COLO668 (cell line): ENCODE measurements at regions not wholly inside any gene's neighbourhood (a gene's known extent, or its start where the extent isn't known, plus 50 kb on each side); places are given as distances from the start of the nearest gene placed in this dataset.
"Not testable (repeated sequence)": the region's sequence is repeated elsewhere in the genome, so short reads cannot be mapped to it uniquely, and the experiment has no call there.

Source experiments
- DNase-seq: peaks from one replicate; lab custom pipeline; 2025; ENCODE audit not compliant: unreplicated experiment; lab: John Stamatoyannopoulos, UW

- no peak for DNase-seq
Observed at GRCh38 chr2:187075671-187076070, 226.7 kb upstream of the ZSWIM2 start.

- DNase-seq = no peak
Observed at GRCh38 chr2:187075199-187075635, 226.2 kb upstream of the ZSWIM2 start.

- no peak for DNase-seq
Observed at GRCh38 chr2:187058198-187058597, 209.2 kb upstream of the ZSWIM2 start.

GRCh38 chr2:187057466-187057865 is 208.5 kb upstream of the ZSWIM2 start:
- no peak for DNase-seq

GRCh38 chr2:187056416-187057334 is 207.7 kb upstream of the ZSWIM2 start:
- no peak for DNase-seq

- peak; percentile 12 for DNase-seq
Observed at GRCh38 chr2:187055463-187055862, 206.5 kb upstream of the ZSWIM2 start.

- no peak for DNase-seq
Observed at GRCh38 chr2:187054501-187055319, 205.7 kb upstream of the ZSWIM2 start.

GRCh38 chr2:187051350-187051749 is 202.4 kb upstream of the ZSWIM2 start:
- no peak for DNase-seq

- DNase-seq = no peak
Observed at GRCh38 chr2:187050409-187050998, 201.5 kb upstream of the ZSWIM2 start.

- no peak for DNase-seq
Observed at GRCh38 chr2:187037310-187037709, 188.3 kb upstream of the ZSWIM2 start.

GRCh38 chr2:187034434-187034833 is 185.5 kb upstream of the ZSWIM2 start:
- DNase-seq = no peak

- no peak for DNase-seq
Observed at GRCh38 chr2:187024739-187025138, 175.8 kb upstream of the ZSWIM2 start.

- DNase-seq = not testable (repeated sequence)
Observed at GRCh38 chr2:187023996-187024395, 175.0 kb upstream of the ZSWIM2 start.

- DNase-seq = no peak
Observed at GRCh38 chr2:187017438-187017837, 168.5 kb upstream of the ZSWIM2 start.

GRCh38 chr2:187013058-187013457 is 164.1 kb upstream of the ZSWIM2 start:
- DNase-seq = no peak

GRCh38 chr2:187011206-187011832 is 162.3 kb upstream of the ZSWIM2 start:
- DNase-seq = no peak

- DNase-seq = no peak
Observed at GRCh38 chr2:187009483-187010239, 160.7 kb upstream of the ZSWIM2 start.

- no peak for DNase-seq
Observed at GRCh38 chr2:187008111-187008510, 159.1 kb upstream of the ZSWIM2 start.

GRCh38 chr2:187003611-187004010 is 154.6 kb upstream of the ZSWIM2 start:
- no peak for DNase-seq

- no peak for DNase-seq
Observed at GRCh38 chr2:187003038-187003554, 154.1 kb upstream of the ZSWIM2 start.
